Fibroblast of lung (primary cell): ENCODE measurements at regions not wholly inside any gene's neighbourhood (a gene's known extent, or its start where the extent isn't known, plus 50 kb on each side); places are given as distances from the start of the nearest gene placed in this dataset.

Source experiments
- DNase-seq, 2 donors: peaks; one replicate each; pipeline versions ENCODE4 v3.0.0 to v3.0.0-alpha.2; 2010; ENCODE audit warnings: low read depth in 2 of 2
- H2AFZ ChIP-seq: 2 replicates; pipeline ENCODE4 v1.5.1; 2012; ENCODE audit warnings: low read length, control low read depth, inconsistent platforms
- H3K27ac ChIP-seq: 2 replicates; pipeline ENCODE4 v1.5.1; 2011; ENCODE audit warnings: low read length, control low read depth; ENCODE audit not compliant: insufficient read depth
- H3K27me3 ChIP-seq: 2 replicates; pipeline ENCODE4 v1.5.1; 2011; ENCODE audit warnings: mild to moderate bottlenecking, low read length; ENCODE audit not compliant: control insufficient read depth, insufficient read depth
- H3K36me3 ChIP-seq: 2 replicates; pipeline ENCODE4 v1.5.1; 2011; ENCODE audit warnings: low read length; ENCODE audit not compliant: control insufficient read depth, insufficient read depth
- H3K4me1 ChIP-seq: 2 replicates; pipeline ENCODE4 v1.5.1; 2011; ENCODE audit warnings: low read length; ENCODE audit not compliant: control insufficient read depth, insufficient read depth; ENCODE audit errors: extremely low read depth
- H3K4me2 ChIP-seq: 2 replicates; pipeline ENCODE4 v1.5.1; 2011; ENCODE audit warnings: low read length, control low read depth; ENCODE audit not compliant: insufficient read depth; ENCODE audit errors: extremely low read depth
- H3K4me3 ChIP-seq, 4 experiments: fragments of 200-600 bp in 1 of 4; sonication (generic) in 1 of 4; replicated peaks in 1 of 4; 2 replicates each; pipeline ENCODE4 v1.5.1; 2011 to 2016; ENCODE audit warnings: low read length in 4 of 4, low read depth in 3 of 4, mild to moderate bottlenecking in 3 of 4, control low read depth in 2 of 4, inconsistent platforms in 1 of 4, mixed read lengths in 1 of 4; ENCODE audit not compliant: insufficient read depth in 1 of 4; ENCODE audit errors: control extremely low read depth in 1 of 4
- H3K79me2 ChIP-seq: 2 replicates; pipeline ENCODE4 v1.5.1; 2012; ENCODE audit warnings: mild to moderate bottlenecking, low read length, inconsistent platforms; ENCODE audit not compliant: control insufficient read depth, insufficient read depth
- H3K9ac ChIP-seq: 2 replicates; pipeline ENCODE4 v1.5.1; 2011; ENCODE audit warnings: mild to moderate bottlenecking, low read length, control low read depth; ENCODE audit not compliant: insufficient read depth
- H3K9me3 ChIP-seq: 2 replicates; pipeline ENCODE4 v1.5.1; 2012; ENCODE audit warnings: low read depth, low read length; ENCODE audit not compliant: control insufficient read depth, insufficient read depth
- H4K20me1 ChIP-seq: 2 replicates; pipeline ENCODE4 v1.5.1; 2011; ENCODE audit warnings: low read length; ENCODE audit not compliant: control insufficient read depth, insufficient read depth; ENCODE audit errors: extremely low read depth
- CTCF ChIP-seq, 2 donors: IDR thresholded peaks in 1 of 2; conservative IDR thresholded peaks in 1 of 2; 1 replicate in 1 of 2; 2 replicates in 1 of 2; pipeline ENCODE4 v1.5.1; 2011 to 2012; ENCODE audit warnings: low read length in 2 of 2, control low read depth in 1 of 2, inconsistent platforms in 1 of 2, low read depth in 1 of 2, mild to moderate bottlenecking in 1 of 2
- EZH2 ChIP-seq: IDR thresholded peaks from 2 replicates; pipeline ENCODE4 v1.5.1; 2012; ENCODE audit warnings: low read length, control low read depth, mild to moderate bottlenecking; ENCODE audit errors: missing control alignments

GRCh38 chr11:36719358-36720107 is 121.5 kb upstream of the RAG2 start:
- Histone ChIP-seq H3K9ac (no peak overlapping the region), H3K36me3 (no peaks in the 10 kb centered on the region), H3K27me3 (no peaks in the 10 kb centered on the region), H4K20me1 (no peaks in the 10 kb centered on the region), H3K4me3 (no peak overlapping the region), H3K9me3 (no peaks in the 10 kb centered on the region), H3K79me2 (no peaks in the 10 kb centered on the region), H3K27ac (no peak overlapping the region), H2AFZ (no peak overlapping the region), H3K4me1 (no peaks in the 10 kb centered on the region), H3K4me2 (no peak overlapping the region)
- TF ChIP-seq EZH2 (no peak), CTCF (conservative IDR thresholded peaks at IDR 0.05 in 1 of 2, IDR thresholded peaks at IDR 0.05 in 1 of 2; ENCODE audit: low read depth in 1 of 2, low read length in 2 of 2) (no peak)
- DNase-seq, result peak in 1 of 2 donors; percentile 1

GRCh38 chr11:36718451-36718850 is 120.4 kb upstream of the RAG2 start:
- DNase-seq, result no peak
- Histone ChIP-seq H4K20me1 (no peaks in the 10 kb centered on the region), H3K9me3 (no peaks in the 10 kb centered on the region), H3K4me1 (no peaks in the 10 kb centered on the region), H3K36me3 (no peaks in the 10 kb centered on the region), H3K4me3 (no peak overlapping the region), H3K9ac (no peak overlapping the region), H2AFZ (no peak overlapping the region), H3K79me2 (no peaks in the 10 kb centered on the region), H3K4me2 (no peak overlapping the region), H3K27me3 (no peaks in the 10 kb centered on the region), H3K27ac (no peak overlapping the region)
- TF ChIP-seq EZH2 (no peak), CTCF (conservative IDR thresholded peaks at IDR 0.05 in 1 of 2, IDR thresholded peaks at IDR 0.05 in 1 of 2; ENCODE audit: low read depth in 1 of 2, low read length in 2 of 2) (no peak)

- no peak overlapping the region for H2AFZ ChIP-seq
- H3K9ac ChIP-seq, result no peak overlapping the region
- no peak for DNase-seq
- no peak overlapping the region for H3K4me2 ChIP-seq
- no peak for TF ChIP-seq EZH2
- TF ChIP-seq CTCF (conservative IDR thresholded peaks at IDR 0.05 in 1 of 2, IDR thresholded peaks at IDR 0.05 in 1 of 2; ENCODE audit: low read depth in 1 of 2, low read length in 2 of 2), result no peak
- H3K79me2 ChIP-seq, result no peaks in the 10 kb centered on the region
- H3K27ac ChIP-seq, result no peak overlapping the region
- no peaks in the 10 kb centered on the region for H3K36me3 ChIP-seq
- H3K9me3 ChIP-seq, result no peaks in the 10 kb centered on the region
- no peaks in the 10 kb centered on the region for H3K27me3 ChIP-seq
- no peaks in the 10 kb centered on the region for H4K20me1 ChIP-seq
- H3K4me3 ChIP-seq, result no peak overlapping the region
- no peaks in the 10 kb centered on the region for H3K4me1 ChIP-seq
Observed at GRCh38 chr11:36713715-36714114, 115.7 kb upstream of the RAG2 start.
